NCI-H2171 (cell line): ENCODE measurements at regions not wholly inside any gene's neighbourhood (a gene's known extent, or its start where the extent isn't known, plus 50 kb on each side); places are given as distances from the start of the nearest gene placed in this dataset.

Source experiments
- DNase-seq: peaks from one replicate; lab custom pipeline; 2025; lab: John Stamatoyannopoulos, UW

DNA sequence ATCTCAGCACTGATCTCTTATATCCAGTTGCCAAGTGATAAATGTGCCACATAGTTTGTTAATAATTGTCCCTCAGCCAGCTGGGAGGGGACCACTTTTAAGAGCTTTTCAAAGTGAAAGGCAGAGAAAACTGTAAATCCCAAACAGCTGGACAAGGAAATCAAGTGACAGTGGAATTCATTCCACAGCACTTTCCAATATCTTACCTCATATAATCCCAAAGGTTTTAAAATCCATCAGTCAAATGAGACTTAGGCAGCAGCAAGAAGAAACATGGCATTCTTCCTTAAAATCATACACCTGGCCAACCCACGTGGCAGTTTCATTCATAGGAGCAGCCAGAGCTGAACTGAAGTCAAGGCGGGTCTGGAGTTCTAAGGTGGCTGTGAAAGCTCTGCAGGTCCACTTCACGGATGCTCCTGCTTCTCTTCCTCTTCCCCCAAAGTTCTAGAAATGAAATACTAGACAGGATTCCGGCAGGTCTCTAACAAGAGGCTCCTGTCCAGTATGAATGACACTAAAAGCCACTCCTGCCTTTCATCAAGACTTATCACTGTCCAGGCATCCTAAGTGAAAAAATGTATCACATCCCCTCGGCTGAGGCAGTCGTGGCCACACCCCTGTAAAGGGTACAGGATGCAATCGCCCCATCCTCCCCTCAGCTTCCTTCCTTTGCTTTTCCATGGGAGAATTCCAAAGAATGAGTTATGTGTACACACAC, 190.4 kb upstream of the STK17B start:
- DNase-seq, result no peak

DNA sequence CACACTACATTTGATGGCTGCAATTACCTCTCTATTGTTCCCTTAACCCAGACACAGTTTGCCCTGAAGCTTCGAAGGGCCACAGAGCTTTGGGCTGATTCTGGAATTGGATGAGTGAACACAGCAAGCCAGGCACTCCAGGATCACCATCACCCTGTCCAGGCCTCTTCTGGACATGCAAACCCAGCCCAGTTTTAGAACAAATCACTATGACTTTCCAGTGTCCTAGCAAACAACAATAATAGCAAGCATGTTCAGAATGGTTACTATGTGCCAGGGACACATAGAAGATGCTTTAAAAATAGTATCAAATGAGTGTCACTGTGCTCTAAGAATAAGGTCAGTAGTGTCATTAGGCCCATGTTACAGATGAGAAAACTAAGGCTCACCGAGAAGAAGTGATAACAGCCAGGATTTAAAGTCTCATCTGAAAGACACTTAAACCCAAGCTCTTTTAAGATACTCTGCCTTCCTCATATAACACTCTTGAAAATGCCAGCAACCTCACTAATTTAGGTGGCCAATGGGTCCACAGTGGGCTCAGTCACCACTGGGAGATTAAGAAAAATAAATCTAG, 191.7 kb upstream of the STK17B start:
- DNase-seq, result no peak

DNA sequence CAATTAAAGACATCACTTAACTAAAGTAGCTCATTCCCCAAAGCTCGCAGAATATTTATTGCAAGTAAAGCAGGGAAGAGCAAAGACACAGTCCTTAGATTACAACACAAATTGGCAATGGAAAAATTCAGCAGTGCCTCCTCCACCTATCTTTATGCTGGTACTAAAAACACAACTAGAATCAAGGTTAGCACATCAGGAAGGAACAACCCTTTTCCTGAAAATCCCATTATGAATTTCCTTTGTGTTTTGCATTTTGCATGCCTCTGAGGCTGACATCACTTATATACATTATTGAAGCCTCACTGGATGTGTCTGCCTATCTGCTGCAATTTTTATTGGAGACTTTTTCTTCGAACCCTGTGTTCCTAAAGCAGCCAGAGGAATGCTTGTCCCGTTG, 193.8 kb upstream of the STK17B start:
- no peak for DNase-seq

DNA sequence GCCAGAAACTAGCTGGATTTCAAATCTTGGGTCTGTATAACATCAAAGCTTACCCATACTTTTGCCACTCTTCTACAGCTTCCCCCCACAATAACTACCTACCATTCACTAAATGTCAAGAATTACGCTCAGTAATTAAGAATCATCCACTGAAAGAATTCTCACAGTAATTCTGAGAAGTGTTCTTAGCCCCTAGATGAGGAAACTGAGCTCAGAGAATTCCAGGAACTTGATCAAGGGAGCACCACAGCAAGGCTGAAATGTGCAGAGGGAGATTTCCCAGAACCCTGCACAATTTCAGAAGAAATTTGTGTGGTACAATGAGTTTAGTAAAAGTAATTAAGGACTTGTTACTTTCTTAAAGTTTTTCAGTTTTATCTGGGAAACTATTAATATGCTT, 194.5 kb upstream of the STK17B start:
- no peak for DNase-seq

DNA sequence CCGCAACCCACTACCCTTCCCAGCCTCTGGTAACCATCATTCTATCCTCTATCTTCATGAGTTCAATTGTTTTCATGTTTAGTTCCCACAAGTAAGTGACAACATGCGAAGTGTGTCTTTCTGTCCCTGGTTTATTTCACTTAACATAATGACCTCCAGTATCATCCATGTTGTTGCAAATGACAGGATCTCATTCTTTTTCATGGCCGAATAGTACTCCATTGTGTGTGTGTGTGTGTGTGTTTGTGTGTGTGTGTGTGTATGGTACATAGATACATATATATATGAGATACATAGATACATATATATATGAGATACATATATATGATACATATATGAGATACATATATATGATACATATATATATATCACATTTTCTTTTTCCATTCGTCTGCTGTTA, 196.3 kb upstream of the STK17B start:
- DNase-seq, result no peak

DNA sequence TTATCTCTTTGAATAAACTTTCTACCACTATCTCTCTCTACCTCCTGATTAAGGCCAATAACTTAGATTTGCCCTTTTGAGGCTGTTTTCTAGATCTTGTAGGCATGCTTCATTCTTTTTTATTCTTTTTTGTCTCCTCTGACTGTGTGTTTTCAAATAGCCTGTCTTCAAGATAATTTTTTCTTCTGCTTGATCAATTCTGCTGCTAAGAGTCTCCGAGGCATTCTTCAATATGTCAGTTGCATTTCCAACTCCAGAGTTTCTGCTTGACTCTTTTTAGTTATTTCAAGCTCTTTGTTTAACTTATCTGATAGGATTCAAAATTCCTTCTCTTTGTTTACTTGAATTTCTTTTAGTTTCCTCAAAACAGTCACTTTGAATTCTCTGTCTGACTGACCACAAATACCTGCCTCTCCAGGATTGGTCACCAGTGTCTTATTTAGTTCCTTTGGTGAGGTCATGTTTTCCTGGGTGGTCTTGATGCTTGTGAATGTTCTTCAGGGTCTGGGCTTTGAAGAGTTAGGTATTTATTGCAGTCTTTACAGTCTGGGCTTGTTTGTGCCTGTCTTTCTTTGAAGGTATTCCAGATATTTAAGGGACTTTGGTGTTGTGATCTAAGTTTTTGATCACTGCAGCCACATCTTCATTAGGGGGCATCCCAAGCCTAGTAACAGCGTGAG, 197.3 kb upstream of the STK17B start:
- no peak for DNase-seq

DNA sequence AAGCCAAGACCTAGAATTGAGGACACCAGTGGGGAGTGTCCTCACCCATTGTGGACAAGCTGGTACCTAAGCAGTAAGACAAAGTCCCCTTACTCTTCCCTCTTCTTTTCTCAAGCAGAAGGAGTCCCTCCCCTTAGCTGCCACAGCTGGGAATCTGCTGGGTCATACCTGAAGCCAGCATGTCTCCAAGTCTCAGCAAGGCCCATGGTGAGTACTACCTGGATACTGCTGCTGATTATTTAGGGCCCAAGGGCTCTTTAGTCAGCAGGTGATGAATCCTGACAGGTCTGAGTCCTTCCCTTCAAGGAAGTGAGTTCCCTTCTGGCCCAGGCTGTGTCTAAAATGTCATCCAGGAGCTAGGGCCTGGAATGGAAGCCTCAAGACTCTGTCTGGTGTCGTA, 198.6 kb upstream of the STK17B start:
- no peak for DNase-seq

DNA sequence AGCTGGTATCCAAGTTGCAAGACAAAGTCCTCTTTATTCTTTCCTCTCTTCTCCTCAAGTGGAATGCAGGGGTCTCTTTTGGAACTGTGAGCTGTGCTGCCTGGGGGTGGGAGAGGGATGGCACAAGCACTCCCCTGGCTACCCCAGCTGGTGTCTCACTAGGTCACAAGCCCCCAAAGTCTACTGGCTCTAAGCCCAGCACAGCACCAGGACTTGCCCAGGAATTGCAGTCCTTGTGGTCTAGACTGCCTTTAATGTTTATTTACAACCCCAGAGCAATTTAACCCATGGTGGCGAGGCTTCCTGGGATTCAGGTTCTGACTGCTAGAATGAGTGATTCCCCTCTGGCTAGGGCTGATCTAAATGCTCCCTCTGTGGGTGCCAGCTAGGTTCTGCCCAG, 199.0 kb upstream of the STK17B start:
- no peak for DNase-seq

DNA sequence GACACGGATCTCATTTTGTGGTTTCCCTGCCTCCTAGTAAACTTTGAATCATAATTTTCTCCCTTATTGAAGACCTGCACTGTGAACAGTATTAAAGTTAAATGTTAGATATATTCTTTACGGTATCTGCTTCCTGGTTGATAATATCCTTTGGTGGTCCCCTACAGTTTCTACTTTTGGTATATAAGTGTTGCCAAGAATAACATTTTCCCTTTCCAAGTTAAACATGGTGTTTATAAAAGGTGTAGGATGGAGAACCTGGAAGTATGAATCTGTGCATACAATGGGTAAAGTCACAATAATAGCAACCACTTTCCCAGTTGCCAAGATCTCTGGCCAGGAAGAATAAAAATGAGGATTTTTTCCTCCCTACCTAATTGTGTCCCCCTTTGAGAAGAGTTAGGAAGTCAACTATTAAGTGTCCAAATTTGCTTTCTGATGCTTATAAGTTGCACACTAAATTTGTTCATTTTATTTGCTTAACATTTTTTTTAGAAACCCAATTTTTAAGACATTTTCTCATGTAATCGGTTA, 201.0 kb upstream of the STK17B start:
- DNase-seq, result no peak

DNA sequence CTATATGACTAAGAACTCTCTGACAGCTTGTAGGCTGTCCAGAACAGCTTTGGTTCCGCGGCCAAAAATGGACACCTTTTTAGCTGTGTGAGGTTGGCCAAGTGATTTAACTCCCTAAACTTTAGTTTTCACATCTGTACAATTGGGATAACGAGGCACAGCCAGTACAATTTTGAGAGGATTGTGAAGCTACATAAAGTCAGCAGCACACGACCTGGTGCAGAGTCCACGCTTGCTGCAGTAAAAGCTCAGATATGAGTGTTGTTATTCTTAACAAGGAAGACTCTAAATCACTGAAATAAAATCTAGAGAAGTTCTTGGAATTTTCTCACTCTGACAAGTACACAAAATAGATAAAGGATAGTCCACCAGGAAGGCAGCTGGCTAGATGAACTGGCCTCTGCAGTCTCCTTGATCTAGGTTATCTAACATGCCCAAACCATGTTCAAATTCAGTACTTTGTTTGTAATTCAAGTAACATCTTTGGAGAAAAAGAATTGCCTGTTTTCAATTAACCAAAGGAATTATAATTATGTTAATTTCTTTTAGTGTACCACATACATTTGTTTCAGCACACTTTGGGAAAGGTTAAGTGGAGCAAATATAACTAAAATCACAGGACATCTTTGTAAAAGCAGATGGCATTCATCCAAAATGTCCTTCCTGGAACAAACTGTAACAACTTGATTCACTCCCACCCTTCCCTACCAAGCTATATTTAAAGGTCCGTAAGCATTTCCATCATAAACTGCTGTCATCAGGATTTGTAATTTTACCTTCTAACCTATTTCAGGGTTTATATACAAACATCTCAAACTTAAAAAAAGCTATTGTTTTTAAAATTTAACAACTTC, 201.7 kb upstream of the STK17B start:
- DNase-seq, result no peak

DNA sequence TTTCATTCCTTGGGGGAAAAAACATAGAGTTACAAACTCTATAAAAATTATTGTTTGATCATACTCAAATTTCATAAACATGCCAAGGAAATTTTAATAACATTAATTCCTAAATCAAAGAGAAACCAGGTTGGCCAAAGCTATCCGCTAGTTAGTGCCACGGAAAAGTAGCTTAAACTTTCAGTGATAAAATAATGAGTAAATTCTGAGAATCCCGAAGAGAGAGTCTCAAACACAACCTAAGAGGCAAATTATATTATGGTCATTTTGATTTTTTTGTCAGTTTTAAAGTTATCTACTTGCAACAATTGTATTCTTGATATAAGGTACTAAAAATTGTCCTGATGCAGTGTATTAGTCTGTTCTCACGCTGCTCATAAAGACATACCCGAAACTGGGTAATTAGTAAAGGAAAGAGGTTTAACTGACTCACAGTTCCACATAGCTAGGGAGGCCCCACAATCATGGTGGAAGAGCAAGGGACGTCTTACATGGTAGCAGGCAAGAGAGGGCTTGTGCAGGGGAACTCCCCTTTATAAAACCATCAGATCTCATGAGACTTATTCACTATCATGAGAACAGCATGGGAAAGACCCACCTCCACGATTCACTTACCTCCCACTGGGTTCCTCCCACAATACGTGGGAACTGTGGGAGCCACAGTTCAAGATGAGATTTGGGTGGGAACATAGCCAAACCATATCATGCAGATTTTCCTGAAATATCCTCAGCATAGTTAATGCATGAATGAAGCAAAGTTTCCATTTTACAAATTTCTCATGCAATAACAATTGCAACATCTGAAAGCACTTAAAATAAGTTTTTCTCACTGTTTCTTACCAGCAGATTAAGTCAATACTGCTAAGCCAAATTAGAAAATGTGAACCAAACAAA, 205.9 kb upstream of the STK17B start:
- DNase-seq, result no peak

DNA sequence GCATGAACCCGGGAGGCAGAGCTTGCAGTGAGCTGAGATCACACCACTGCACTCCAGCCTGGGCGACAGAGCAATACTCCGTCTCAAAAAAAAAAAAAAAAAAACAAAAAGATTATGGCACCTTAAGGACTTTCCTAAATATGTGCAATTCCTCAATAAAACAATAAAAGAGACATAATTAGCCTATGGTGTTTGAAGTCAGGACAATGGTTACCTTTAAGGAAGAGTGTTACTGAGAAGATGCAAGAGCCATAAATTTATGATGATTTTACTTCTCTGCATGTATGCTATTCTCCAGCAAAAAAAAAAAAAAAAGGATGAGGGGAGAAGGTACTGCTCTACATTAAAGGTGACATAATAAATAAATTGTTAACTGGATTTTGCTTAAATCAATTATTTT, 208.2 kb upstream of the STK17B start:
- DNase-seq, result no peak

DNA sequence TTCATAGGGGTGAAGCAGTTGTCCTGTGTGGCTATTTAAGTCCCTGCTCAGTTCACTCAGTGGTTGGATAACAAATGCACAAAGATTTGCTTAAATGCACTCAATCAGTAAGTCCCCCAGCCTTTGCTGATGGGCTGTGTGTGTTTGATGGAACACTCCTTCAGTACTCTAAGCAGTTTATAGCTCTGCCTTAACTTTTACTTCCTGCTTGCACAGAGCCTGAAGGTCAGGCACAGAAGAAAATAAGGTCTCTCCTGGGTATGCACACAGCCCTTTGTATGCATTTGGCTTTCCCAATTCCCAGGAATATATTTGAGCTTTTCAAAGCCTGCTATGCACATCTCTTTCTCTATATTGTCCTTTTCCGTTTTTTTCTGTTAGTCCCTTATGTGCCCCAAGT, 208.7 kb upstream of the STK17B start:
- DNase-seq, result no peak

DNA sequence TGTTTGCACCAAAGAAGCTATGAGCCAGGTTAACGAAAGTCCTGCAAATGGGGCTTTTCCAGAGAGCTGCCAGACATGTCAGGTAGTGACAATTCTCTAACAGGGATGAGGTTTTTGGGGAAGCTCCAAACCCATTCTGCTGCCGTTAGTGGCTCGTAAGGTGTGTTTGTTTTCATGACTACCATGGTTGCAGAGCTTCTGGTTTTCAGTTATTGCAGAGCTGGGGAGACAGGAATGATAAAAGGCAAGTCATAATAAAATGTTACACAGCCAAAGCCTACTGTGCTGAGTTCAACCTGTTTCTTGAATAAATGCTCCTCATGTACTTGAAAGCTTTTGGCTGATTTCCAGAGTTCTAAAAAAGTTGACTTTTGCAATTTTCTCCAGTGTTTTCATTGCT, 209.2 kb upstream of the STK17B start:
- DNase-seq, result no peak

DNA sequence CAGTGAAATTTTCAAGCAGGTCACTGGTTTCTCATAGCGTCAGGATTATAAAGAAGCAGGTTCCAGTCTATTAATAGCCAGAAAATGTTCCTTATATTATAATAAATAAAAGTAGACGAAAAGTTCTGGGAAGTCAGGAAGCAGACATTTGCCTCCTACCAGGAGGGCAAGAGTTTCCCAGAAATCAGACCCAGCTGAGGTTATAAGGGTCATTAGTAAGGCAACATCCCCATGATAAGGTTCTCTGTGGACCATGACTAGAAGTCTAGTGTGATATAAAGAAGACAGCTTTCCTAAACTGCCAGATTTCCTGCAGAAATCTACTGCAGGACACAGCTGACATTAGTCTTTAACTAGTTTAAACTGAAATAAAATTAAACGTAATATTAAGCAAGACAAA, 210.1 kb upstream of the STK17B start:
- DNase-seq, result no peak

DNA sequence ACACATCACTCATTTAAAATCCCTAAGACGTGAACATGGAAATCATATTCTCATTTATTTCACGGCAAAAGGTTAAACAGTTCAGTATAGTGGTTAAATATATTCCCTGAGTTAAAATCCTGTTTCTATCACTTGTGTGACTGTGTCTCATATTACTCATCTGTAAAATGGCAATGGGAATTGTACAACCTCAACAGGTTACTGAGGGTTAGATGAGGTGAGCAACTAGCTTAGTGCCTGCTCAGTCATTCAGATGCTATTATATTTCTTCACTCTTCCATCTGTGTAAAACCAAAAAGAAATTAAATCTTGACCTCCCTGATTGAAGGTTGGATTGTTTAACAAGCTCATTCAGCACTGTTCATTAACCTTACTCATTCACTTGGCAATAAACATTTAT, 212.4 kb upstream of the STK17B start:
- no peak for DNase-seq

DNA sequence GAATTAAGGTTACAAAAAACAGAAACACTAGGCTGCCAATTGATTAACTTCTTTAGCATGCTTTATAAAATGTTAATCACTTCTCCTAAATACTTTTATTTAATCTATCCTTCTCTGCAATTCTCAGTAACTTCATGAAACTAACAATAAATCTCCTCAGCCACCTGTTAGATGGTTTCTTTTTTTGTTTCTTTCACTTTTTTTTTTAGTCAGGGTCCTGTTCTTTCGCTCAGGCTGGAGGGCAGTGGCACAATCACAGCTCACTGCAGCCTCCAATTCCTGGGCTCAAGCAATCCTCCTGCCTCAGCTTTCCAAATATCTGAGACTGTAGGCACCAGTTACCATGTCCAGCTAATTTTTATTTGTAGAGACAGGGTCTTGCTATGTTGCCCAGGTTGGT, 213.4 kb upstream of the STK17B start:
- DNase-seq, result no peak

DNA sequence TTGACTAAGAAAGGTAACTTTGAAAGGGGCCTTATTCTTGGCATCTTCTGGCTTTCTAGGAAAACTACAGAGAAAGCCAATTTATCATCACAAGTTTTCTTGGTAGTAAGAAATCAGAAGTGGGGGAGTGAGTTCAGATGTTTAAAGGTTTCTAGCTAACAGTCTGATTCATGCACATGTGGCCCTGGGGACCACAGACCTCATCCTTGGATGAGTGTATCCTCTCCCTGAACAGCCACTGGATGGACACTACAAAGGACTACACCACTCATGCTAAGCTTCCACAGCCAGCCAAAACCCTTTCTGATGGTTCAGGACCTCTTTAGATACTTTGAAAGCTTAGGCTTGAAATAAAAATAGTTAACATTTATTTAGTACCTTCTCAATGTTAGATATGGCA, 218.3 kb upstream of the STK17B start:
- DNase-seq, result no peak

DNA sequence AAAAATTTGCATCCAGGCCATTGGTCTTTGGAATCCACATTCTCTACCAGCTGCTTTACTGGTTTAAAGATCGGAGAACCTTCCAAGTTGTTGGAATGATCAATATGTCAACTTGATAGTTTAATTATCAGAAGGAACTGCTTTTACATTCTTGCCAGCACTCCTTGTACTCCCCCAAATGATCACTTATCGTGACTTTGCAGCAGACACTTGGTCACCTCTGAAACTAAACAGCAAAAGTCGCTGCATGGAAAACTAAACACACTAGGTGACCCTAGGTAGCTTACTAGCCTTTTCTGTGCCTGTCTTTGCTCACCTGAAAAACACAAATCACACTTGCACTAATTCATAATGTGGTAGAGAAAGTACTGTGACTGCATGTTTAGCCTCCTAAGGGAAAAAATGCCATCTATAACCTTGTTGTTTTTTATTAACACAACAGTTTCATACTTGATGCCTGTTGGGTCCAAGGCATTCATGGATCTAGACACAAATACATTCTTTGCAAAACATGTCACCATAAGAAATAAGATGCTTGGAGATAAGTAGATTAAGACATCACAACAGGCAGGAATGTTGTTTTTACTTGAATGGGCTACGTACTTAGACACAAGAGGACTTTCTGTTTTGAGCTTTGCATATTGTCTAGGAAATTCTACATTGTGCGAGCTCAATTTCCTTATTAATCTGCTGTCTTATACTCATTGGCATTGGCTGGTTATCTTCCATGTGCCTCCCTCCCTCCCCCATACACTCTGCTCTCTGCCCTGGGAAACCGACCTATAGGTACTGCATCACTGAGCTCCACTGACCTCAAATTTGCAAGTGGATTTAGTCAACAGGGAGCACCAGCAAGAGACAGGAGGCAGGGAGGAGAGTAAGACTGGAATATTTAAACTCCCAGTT, 219.1 kb upstream of the STK17B start:
- no peak for DNase-seq

DNA sequence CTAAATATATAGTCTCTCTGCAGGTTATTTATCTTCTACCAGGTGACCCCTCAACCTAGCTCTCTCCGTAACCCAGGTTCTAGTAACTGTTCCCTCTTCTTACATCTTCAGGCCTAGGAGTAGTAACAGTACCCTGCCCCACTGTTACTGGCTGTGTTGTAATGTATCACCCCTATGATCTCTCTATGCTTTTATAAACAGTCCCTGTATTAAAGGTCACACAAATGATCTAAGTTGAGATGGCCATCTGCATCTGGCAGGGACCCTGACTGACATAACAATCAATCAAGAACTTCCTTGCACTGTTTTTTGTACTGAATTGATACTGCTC, 219.7 kb upstream of the STK17B start:
- DNase-seq, result no peak

DNA sequence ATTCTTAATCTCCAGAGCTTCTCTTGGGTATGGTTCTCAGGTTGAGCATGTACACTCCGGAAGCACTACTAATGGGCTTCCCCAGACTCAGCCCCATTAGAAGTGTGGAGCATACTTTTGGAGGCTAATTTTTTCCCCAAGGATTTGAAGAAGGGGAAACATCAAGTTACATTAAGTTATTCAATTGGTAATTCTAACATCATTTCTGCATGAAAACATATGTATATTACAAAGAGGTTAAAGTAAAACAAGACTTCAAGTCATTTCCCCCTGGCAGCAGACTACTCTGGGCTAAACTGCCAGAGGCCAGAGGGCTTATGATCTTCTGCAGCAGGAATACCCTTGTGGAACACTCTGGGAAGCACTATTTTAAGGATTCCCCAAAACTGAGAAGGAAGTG, 227.7 kb upstream of the STK17B start:
- no peak for DNase-seq
